Islet of Langerhans (tissue), 1 donor: ENCODE measurements at regions not wholly inside any gene's neighbourhood (a gene's known extent, or its start where the extent isn't known, plus 50 kb on each side); places are given as distances from the start of the nearest gene placed in this dataset.
"Not testable (repeated sequence)": the region's sequence is repeated elsewhere in the genome, so short reads cannot be mapped to it uniquely, and the experiment has no call there.

Experiments
- FAIRE-seq: peaks from one replicate; lab custom pipeline; 2011; peaks lifted over from hg19 to GRCh38; lab: Jason Lieb, UNC

GRCh38 chr6:9100869-9101580, 665.7 kb upstream of the SLC35B3 start:
- no peak for FAIRE-seq

- no peak for FAIRE-seq
These were observed 660.4 kb upstream of the SLC35B3 start for GRCh38 chr6:9095729-9096128.

- FAIRE-seq = no peak
These were observed 659.8 kb upstream of the SLC35B3 start for GRCh38 chr6:9095137-9095536.

GRCh38 chr6:9089724-9090123, 654.4 kb upstream of the SLC35B3 start:
- FAIRE-seq = no peak

GRCh38 chr6:9087470-9087869, 652.1 kb upstream of the SLC35B3 start:
- FAIRE-seq = no peak

- no peak for FAIRE-seq
These were observed 651.0 kb upstream of the SLC35B3 start for GRCh38 chr6:9086331-9086730.

GRCh38 chr6:9085709-9086070, 650.3 kb upstream of the SLC35B3 start:
- FAIRE-seq = no peak

- FAIRE-seq = no peak
These were observed 649.8 kb upstream of the SLC35B3 start for GRCh38 chr6:9085054-9085708.

GRCh38 chr6:9083108-9083507, 647.8 kb upstream of the SLC35B3 start:
- no peak for FAIRE-seq

- no peak for FAIRE-seq
These were observed 631.4 kb upstream of the SLC35B3 start for GRCh38 chr6:9066726-9067125.

GRCh38 chr6:9064156-9064555, 628.8 kb upstream of the SLC35B3 start:
- no peak for FAIRE-seq

GRCh38 chr6:9062596-9062995, 627.3 kb upstream of the SLC35B3 start:
- no peak for FAIRE-seq

- no peak for FAIRE-seq
These were observed 622.6 kb upstream of the SLC35B3 start for GRCh38 chr6:9057937-9058336.

- no peak for FAIRE-seq
These were observed 621.2 kb upstream of the SLC35B3 start for GRCh38 chr6:9056556-9056955.

GRCh38 chr6:9044426-9044825, 609.1 kb upstream of the SLC35B3 start:
- no peak for FAIRE-seq

GRCh38 chr6:9040718-9041117, 605.4 kb upstream of the SLC35B3 start:
- FAIRE-seq = no peak

GRCh38 chr6:9039258-9039657, 603.9 kb upstream of the SLC35B3 start:
- no peak for FAIRE-seq

GRCh38 chr6:9028086-9028485, 592.7 kb upstream of the SLC35B3 start:
- FAIRE-seq = no peak

GRCh38 chr6:9025796-9026394, 590.5 kb upstream of the SLC35B3 start:
- no peak for FAIRE-seq

GRCh38 chr6:9025228-9025627, 589.9 kb upstream of the SLC35B3 start:
- no peak for FAIRE-seq

- FAIRE-seq = not testable (repeated sequence)
These were observed 588.9 kb upstream of the SLC35B3 start for GRCh38 chr6:9024246-9024645.

- no peak for FAIRE-seq
These were observed 584.7 kb upstream of the SLC35B3 start for GRCh38 chr6:9020001-9020400.

GRCh38 chr6:9009931-9010330, 574.6 kb upstream of the SLC35B3 start:
- FAIRE-seq = no peak

GRCh38 chr6:9007027-9007426, 571.7 kb upstream of the SLC35B3 start:
- no peak for FAIRE-seq
